GM10248 (cell line): ENCODE measurements at regions not wholly inside any gene's neighbourhood (a gene's known extent, or its start where the extent isn't known, plus 50 kb on each side); places are given as distances from the start of the nearest gene placed in this dataset.

Experiments used
- CTCF ChIA-PET: fragments of 300-600 bp; sonication (Branson Sonifier 250); formaldehyde crosslinking; extraction: SDS; loops from one replicate; lab custom pipeline; 2021; ENCODE audit warnings: antibody characterized with exemption; lab: Yijun Ruan, JAX
- POLR2A ChIA-PET: fragments of 350-650 bp; sonication (Branson Sonifier 250); formaldehyde crosslinking; extraction: SDS; loops from one replicate; lab custom pipeline; 2020; ENCODE audit warnings: antibody characterized with exemption; lab: Yijun Ruan, JAX
- DNase-seq: peaks from one replicate; pipeline ENCODE4 v3.0.0; 2012; ENCODE audit errors: extremely low spot score
- TF ChIP-seq, protein P1 (sequence below): IDR thresholded peaks from 2 replicates; pipeline ENCODE4 v1.5.1; 2012; ENCODE audit warnings: mild to moderate bottlenecking, low read depth; ENCODE audit errors: extremely low read depth, missing control alignments, control extremely low read depth

DNA sequence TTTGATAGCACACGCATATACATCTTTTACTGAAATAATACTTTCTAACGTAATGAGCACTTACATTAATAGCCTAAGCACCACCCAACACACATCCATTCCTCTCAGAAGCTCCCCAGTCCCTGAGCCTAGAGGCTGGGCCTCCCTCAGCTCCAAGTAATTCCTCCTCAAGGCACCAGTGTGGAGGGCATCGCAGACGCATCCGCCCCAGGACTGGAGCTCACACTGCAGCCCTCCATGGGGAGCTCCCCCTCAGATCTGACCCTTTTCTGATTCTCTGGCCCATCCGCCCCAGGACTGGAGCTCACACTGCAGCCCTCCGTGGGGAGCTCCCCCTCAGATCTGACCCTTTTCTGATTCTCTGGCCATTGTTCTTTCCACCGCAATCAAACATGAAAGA, 60.4 kb upstream of the SNTG2 start:
- no peak for DNase-seq
- ChIA-PET POLR2A (no interaction called here), CTCF (no interaction called here)
- TF ChIP-seq, protein P1, sequence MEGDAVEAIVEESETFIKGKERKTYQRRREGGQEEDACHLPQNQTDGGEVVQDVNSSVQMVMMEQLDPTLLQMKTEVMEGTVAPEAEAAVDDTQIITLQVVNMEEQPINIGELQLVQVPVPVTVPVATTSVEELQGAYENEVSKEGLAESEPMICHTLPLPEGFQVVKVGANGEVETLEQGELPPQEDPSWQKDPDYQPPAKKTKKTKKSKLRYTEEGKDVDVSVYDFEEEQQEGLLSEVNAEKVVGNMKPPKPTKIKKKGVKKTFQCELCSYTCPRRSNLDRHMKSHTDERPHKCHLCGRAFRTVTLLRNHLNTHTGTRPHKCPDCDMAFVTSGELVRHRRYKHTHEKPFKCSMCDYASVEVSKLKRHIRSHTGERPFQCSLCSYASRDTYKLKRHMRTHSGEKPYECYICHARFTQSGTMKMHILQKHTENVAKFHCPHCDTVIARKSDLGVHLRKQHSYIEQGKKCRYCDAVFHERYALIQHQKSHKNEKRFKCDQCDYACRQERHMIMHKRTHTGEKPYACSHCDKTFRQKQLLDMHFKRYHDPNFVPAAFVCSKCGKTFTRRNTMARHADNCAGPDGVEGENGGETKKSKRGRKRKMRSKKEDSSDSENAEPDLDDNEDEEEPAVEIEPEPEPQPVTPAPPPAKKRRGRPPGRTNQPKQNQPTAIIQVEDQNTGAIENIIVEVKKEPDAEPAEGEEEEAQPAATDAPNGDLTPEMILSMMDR: no peak

DNA sequence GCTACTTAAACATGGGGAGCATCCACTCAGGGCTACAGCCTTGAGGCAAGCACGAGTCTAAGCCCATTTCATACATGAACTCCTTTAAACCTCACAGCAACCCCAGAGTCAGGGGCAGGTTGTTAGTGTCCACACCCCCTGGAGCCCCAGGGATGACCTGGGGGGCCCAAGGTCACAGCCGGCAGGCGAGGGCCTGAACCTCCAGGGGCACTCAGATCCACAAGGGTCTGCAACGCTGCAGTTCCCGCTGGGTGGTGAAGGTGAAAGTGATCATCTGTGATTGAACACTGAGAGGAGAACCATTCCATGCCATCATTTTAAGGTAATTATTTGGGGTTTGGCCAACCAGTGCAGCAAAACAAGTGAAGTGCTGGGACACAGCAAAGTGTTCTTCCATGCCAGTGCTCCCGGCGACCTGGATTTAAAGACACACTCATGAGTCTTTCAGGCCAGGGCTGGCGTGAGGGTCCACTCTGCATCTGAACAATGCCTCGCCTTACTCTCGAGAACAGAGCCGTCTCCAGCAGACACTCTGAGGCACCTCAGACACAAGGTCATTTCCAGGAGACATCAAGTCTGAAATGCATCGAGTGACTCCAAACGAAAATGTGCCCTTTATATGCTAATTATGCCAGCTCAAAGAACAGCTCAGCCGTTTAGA, 61.6 kb upstream of the SNTG2 start:
- TF ChIP-seq, protein P1: no peak
- ChIA-PET CTCF (no interaction called here), POLR2A (no interaction called here)
- DNase-seq: no peak

DNA sequence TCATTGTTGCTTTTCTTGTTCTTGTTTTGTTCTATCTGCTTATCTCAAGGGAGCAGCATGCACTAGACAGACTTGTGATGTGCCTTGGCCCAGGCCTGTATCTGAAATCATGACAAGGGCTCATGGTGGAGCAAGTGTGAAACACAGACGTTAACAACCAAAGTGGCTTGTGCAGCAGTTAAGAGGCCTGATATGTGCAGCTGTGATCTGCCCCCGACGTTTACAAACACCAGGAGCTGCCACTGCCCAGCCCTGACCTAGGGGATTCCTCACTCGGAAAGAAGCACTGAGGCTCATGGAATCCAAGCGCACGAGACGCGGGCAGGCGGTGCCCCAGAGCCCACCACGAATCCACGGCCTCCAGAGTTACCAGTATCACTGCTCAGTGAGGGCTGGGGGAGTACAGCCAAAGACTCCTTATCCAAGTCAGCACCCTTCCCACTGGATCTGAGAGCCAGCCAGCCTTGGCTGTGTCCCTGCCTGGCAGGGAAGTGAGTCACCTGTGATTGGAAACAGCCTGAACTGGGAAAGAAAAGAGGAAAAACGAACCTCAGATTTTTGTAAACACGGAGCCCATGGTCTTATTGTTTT, 62.3 kb upstream of the SNTG2 start:
- CTCF ChIA-PET: no interaction called here
- no peak for DNase-seq
- TF ChIP-seq, protein P1: no peak
- POLR2A ChIA-PET: no interaction called here

DNA sequence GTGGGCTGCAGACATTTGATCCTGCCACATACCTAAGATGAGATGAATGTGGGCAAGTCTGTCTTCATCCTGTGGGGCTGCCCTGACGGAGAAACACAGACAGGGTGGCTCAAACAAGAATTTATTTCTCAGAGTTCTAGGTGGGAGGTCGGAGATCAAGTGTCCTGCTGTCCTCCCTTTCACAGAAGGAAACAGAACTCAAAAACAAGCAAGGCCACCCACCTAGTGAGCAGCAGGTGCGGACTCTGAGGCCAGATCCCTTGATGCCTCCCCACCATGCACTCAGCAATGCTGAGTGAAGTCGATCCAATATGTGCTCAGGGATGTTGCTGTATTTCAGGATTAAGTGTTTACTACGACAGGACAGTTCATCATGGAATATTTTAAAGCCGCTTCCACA, 63.0 kb upstream of the SNTG2 start:
- CTCF ChIA-PET: no interaction called here
- POLR2A ChIA-PET: no interaction called here
- TF ChIP-seq, protein P1: no peak
- DNase-seq: no peak

DNA sequence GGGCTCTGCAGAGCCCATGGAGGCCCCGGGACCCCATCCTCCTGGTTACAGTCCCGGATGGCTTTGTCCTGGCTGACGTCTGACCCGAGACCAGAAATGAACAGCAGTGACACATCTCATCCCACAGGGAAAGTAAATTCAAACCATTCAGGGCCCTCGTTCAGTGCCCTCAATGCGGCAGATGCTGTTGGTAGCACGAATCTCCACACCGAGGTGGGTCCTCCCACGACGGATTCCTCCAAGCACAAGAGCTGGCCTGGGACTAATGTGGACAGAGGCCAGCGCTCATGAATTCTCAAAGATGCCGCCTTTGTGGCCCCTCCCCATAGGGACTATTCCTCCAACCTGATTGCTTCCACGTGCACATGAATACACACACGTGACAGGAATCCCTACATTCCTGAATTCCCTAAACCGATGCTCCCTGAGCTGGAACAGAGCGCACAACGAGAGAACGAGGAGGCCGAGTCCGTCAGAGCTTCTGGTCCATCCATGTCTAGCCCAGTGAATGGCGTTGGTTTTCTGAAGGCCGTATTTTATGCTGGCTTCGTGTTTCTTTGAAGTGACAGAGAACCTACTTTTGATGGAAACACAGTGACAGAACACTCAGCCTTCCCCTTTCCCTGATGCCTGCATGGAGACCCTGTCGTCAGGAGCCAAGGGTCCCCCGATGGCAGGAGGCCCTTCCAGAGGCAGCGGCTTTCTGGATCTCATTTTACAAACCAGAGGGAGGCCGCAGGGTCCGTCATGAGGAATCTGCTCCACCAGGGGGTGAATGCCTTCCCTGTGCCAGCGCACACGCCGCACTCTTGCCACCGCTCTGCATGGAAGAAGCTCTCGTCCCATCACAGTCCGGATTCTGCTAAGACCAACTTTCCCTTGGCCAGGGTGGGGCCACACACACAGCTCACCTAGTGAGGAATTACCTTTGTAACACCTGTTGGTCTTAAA, 64.3 kb upstream of the SNTG2 start:
- TF ChIP-seq, protein P1: no peak
- ChIA-PET CTCF (no interaction called here), POLR2A (no interaction called here)
- no peak for DNase-seq

DNA sequence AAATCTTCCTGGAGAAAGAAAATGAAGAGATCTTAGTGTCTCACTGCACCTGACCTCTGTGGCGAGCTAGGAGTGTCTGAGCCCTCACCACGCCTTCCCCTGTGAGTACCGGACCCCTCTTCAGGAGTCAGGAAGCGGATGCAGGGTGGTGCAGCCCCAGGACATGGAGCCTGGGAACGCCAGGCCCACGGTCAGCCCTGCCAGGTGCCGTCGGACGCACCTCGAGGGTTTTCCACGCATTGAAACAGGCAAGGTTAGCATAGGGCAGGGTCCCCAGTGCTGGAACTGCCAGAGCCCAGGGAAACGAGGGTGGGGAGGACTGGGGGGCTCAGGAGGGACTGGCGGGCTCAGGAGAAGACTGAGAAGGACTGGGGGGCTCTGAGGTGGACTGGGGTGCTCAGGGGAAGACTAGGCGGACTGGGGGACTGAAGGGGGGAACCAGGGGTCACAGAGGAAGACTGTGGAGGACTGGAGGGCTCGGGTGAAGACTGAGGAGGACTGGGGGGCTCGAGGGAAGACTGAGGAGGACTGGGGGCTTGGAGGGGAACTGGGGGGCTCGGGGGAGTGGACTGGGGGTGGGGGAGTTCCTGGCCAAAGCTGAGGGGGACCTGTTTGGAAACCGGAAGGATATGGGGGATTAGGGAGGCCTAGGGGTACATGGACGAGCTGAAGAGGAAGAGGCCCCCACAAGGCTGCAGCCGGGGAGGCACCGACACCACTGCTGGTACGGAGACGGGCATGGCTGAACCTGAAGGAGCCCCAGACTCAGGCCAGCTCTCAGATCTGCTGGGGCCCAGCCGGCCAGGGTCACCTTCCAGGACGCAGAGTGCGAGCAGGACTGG, 65.2 kb upstream of the SNTG2 start:
- no peak for DNase-seq
- TF ChIP-seq, protein P1: no peak
- CTCF ChIA-PET: no interaction called here
- POLR2A ChIA-PET: no interaction called here
